ENCODE measurements at regions not wholly inside any gene's neighbourhood (a gene's known extent, or its start where the extent isn't known, plus 50 kb on each side); places are given as distances from the start of the nearest gene placed in this dataset.

DNA sequence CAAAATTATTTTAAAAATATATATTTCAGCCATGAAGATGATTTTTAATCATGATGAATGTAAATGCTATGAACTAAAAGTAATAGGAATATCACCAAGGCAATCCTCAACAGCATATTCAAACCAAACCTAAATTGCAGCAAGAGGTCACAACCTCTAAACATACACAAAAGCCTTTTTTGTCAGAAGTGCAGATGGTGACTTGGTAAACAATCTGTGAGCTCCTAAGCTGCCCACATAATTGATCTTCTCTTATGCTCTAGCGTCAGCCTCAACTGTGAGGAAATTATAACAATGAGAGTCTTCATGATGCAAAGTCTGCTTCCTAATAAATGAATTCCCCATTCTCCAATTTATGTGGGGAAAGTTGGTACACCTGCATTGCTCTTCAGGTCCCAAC, 113.2 kb downstream of the TSN start:
- Histone ChIP-seq H3K23me2 (ENCODE audit: low read depth, low read length) (no peaks in the 10 kb centered on the region), H3K4me1 (replicated peaks in 1 of 4; ENCODE audit: control insufficient read depth in 3 of 4, insufficient read depth in 4 of 4, low read length in 3 of 4) (peaks cover 0 to under 1% (median 0%) of the 10 kb centered on the region in 4 experiments; a peak in 2 of 7 replicates), H3K23ac (ENCODE audit: insufficient read length) (no peak overlapping the region), H4K20me1 (replicated peaks in 1 of 2; ENCODE audit: control insufficient read depth in 1 of 2, insufficient read depth in 2 of 2, low read length in 2 of 2) (no peaks in the 10 kb centered on the region), H3K4me2 (ENCODE audit: insufficient read depth in 1 of 2, low read depth in 2 of 2, low read length in 2 of 2) (no peak overlapping the region), H2AK5ac (ENCODE audit: low read depth, low read length) (no peak overlapping the region), H3K27ac (ENCODE audit: low read depth, low read length) (no peak overlapping the region), H2BK5ac (ENCODE audit: low read depth, low read length) (no peak overlapping the region), H2AFZ (ENCODE audit: low read length) (no peak overlapping the region), H2BK12ac (ENCODE audit: low read depth, low read length) (no peak overlapping the region), H2BK20ac (ENCODE audit: low read length) (no peak overlapping the region), H4K8ac (ENCODE audit: extremely low read depth, insufficient read depth, low read length) (no peak overlapping the region), H3K9ac (replicated peaks in 1 of 4; ENCODE audit: extremely low read depth in 1 of 4, low read depth in 3 of 4, low read length in 3 of 4) (no peak overlapping the region), H3K4ac (replicated peaks; ENCODE audit: insufficient read length, low read depth, low read length) (no peak overlapping the region), H3K79me2 (ENCODE audit: control insufficient read depth in 1 of 2, insufficient read depth in 2 of 2, low read length in 2 of 2) (no peaks in the 10 kb centered on the region; a peak in 1 of 4 replicates), H4K91ac (replicated peaks; ENCODE audit: insufficient read length, low read length) (no peak overlapping the region), H3K9me3 (ENCODE audit: insufficient read depth in 2 of 2, low read depth in 1 of 2, low read length in 1 of 2) (no peaks in the 10 kb centered on the region), H3K56ac (replicated peaks; ENCODE audit: insufficient read length, low read depth, low read length) (no peak overlapping the region), H4K5ac (ENCODE audit: insufficient read length, low read depth, low read length) (no peak overlapping the region), H2BK15ac (ENCODE audit: low read length) (no peak overlapping the region), H3K14ac (ENCODE audit: insufficient read length) (no peak overlapping the region), H3K18ac (ENCODE audit: extremely low read depth, low read length) (no peak overlapping the region), H3K27me3 (replicated peaks in 1 of 4; ENCODE audit: control insufficient read depth in 3 of 4, extremely low read depth in 1 of 4, insufficient read depth in 3 of 4, low read length in 3 of 4) (no peaks in the 10 kb centered on the region), H3K36me3 (ENCODE audit: control insufficient read depth in 2 of 4, insufficient read depth in 4 of 4, low read length in 3 of 4) (no peaks in the 10 kb centered on the region), H2BK120ac (replicated peaks; ENCODE audit: low read depth, low read length) (no peak overlapping the region), H3K4me3 (ENCODE audit: extremely low read depth in 1 of 4, insufficient read depth in 2 of 4, low read depth in 3 of 4, low read length in 4 of 4) (no peak overlapping the region), H3K79me1 (ENCODE audit: low read depth, low read length) (no peaks in the 10 kb centered on the region)
- no peak for FAIRE-seq
- 71% methylated on average over 1 of the region's 1 CpG; no CpG with 5 or more reads in 1 of the 2 experiments for WGBS, 2 experiments (ENCODE audit: extremely low coverage in 1 of 2, insufficient coverage in 1 of 2, insufficient read length in 1 of 2, insufficient replicate concordance in 2 of 2, low coverage in 1 of 2, low lambda C conversion rate in 2 of 2, missing lambda C conversion rate in 1 of 2)
- DNase-seq (ENCODE audit: low read depth in 1 of 2, low spot score in 2 of 2): no peak
- POLR2A ChIA-PET (ENCODE audit: partially characterized antibody): no interaction called here
- TF ChIP-seq, protein P1, sequence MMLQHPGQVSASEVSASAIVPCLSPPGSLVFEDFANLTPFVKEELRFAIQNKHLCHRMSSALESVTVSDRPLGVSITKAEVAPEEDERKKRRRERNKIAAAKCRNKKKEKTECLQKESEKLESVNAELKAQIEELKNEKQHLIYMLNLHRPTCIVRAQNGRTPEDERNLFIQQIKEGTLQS (IDR thresholded peaks at IDR 0.05; ENCODE audit: insufficient read depth, low read depth, low read length): no peak
- TF ChIP-seq ASH2L (IDR thresholded peaks at IDR 0.05; ENCODE audit: low read length) (no peak), GTF2F1 (IDR thresholded peaks at IDR 0.05; ENCODE audit: borderline replicate concordance, low read depth, low read length) (no peak), SP1 (IDR thresholded peaks at IDR 0.05; ENCODE audit: low read depth, low read length) (no peak), RNF2 (IDR thresholded peaks at IDR 0.05; ENCODE audit: borderline replicate concordance, low read depth, low read length, missing control alignments, poor library complexity, severe bottlenecking) (no peak), EGR1 (IDR thresholded peaks at IDR 0.05; ENCODE audit: borderline replicate concordance, low read depth, low read length) (no peak), NANOG (IDR thresholded peaks at IDR 0.05; ENCODE audit: insufficient read depth, low read depth, low read length, poor library complexity, severe bottlenecking) (no peak), FOSL1 (IDR thresholded peaks at IDR 0.05; ENCODE audit: insufficient read depth, low read depth, low read length) (no peak), SIX5 (IDR thresholded peaks at IDR 0.05; ENCODE audit: low read depth, low read length) (no peak), EP300 (IDR thresholded peaks at IDR 0.05; ENCODE audit: borderline replicate concordance in 1 of 2, low read depth in 2 of 2, low read length in 2 of 2) (no peak)
- TF ChIP-seq, protein P2, sequence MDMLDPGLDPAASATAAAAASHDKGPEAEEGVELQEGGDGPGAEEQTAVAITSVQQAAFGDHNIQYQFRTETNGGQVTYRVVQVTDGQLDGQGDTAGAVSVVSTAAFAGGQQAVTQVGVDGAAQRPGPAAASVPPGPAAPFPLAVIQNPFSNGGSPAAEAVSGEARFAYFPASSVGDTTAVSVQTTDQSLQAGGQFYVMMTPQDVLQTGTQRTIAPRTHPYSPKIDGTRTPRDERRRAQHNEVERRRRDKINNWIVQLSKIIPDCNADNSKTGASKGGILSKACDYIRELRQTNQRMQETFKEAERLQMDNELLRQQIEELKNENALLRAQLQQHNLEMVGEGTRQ (IDR thresholded peaks at IDR 0.05; ENCODE audit: low read length): no peak
- CTCF ChIA-PET (ENCODE audit: partially characterized antibody): interaction anchor here (0.9 to 2.0 kb wide), 3 partner anchors 18 to 98 kb away, joined by 3 to 7 read pairs (median 4); no protein-coding TSS in a partner anchor
